PC-9 (cell line): ENCODE measurements at regions not wholly inside any gene's neighbourhood (a gene's known extent, or its start where the extent isn't known, plus 50 kb on each side); places are given as distances from the start of the nearest gene placed in this dataset.

Experiments
- BruUV-seq: library from RNA; stranded (reverse); fragments of 400-500 nt; replicated peaks from 2 replicates; lab custom pipeline; 2021; lab: Mats Ljungman, UMichigan
- CTCF ChIA-PET: fragments of 300-600 bp; sonication (Branson Sonifier 250); formaldehyde crosslinking; loops from one replicate; lab custom pipeline; 2022; ENCODE audit warnings: antibody characterized with exemption; lab: Charles Lee
- POLR2A ChIA-PET: fragments of 300-600 bp; sonication (Branson Sonifier 250); formaldehyde crosslinking; loops from one replicate; lab custom pipeline; 2022; ENCODE audit warnings: antibody characterized with exemption; ENCODE audit not compliant: unreplicated experiment; lab: Charles Lee
- DNase-seq, 2 experiments: peaks; one replicate each; pipeline versions ENCODE4 v3.0.0 to v3.0.0-alpha.2; 2015 to 2022; ENCODE audit warnings: mixed read lengths in 1 of 2
- H2AFZ ChIP-seq: fragments of 200-600 bp; sonication (generic); 2 replicates; pipeline ENCODE4 v1.8.1; 2017; ENCODE audit warnings: antibody characterized with exemption
- H3F3A ChIP-seq: fragments of 200-600 bp; sonication (generic); 2 replicates; pipeline ENCODE4 v1.8.1; 2017; ENCODE audit warnings: antibody characterized with exemption, mild to moderate bottlenecking, low read depth; ENCODE audit not compliant: insufficient read depth
- H3K27ac ChIP-seq: fragments of 200-600 bp; sonication (generic); 2 replicates; pipeline ENCODE4 v1.6.1; 2016; ENCODE audit warnings: mixed run types
- H3K27me3 ChIP-seq: fragments of 200-600 bp; sonication (generic); 2 replicates; pipeline ENCODE4 v1.6.1; 2016; ENCODE audit warnings: low read depth, mixed run types; ENCODE audit not compliant: insufficient read depth
- H3K36me3 ChIP-seq: fragments of 200-600 bp; sonication (generic); 2 replicates; pipeline ENCODE4 v1.6.1; 2016; ENCODE audit warnings: low read depth, mixed run types
- H3K4me1 ChIP-seq: fragments of 200-600 bp; sonication (generic); replicated peaks from 2 replicates; pipeline ENCODE4 v1.6.1; 2016; ENCODE audit warnings: mixed run types; ENCODE audit not compliant: insufficient read depth
- H3K4me2 ChIP-seq: fragments of 200-600 bp; sonication (generic); 2 replicates; pipeline ENCODE4 v1.6.1; 2017; ENCODE audit warnings: mixed run types
- H3K4me3 ChIP-seq: fragments of 200-600 bp; sonication (generic); 2 replicates; pipeline ENCODE4 v1.6.1; 2016; ENCODE audit warnings: mixed run types
- H3K79me2 ChIP-seq: fragments of 200-600 bp; sonication (generic); 2 replicates; pipeline ENCODE4 v1.6.1; 2017; ENCODE audit warnings: low read depth, mixed run types
- H3K9me2 ChIP-seq: fragments of 200-600 bp; sonication (generic); 2 replicates; pipeline ENCODE4 v1.8.1; 2017; ENCODE audit warnings: mild to moderate bottlenecking; ENCODE audit not compliant: insufficient read depth
- H3K9me3 ChIP-seq: fragments of 200-600 bp; sonication (generic); 2 replicates; pipeline ENCODE4 v1.8.1; 2016; ENCODE audit warnings: low read depth; ENCODE audit not compliant: insufficient read depth
- H4K20me1 ChIP-seq: fragments of 200-600 bp; sonication (generic); 2 replicates; pipeline ENCODE4 v1.8.1; 2017; ENCODE audit not compliant: insufficient read depth
- EZH2 ChIP-seq: fragments of 200-600 bp; sonication (generic); IDR thresholded peaks from 2 replicates; pipeline ENCODE4 v1.8.0; 2017; ENCODE audit warnings: antibody characterized with exemption, low read depth
- intact Hi-C: fragments of 100-400 bp; cut with micrococcal nuclease; formaldehyde crosslinking; loops from one replicate; pipeline ENCODE4 v1.10.0; 2022; ENCODE audit not compliant: unreplicated experiment
- TF ChIP-seq, protein P1 (sequence below): fragments of 200-600 bp; sonication (generic); conservative IDR thresholded peaks from 2 replicates; pipeline ENCODE4 v1.6.1; 2017; ENCODE audit warnings: mixed run types, antibody characterized with exemption, mild to moderate bottlenecking, moderate library complexity

DNA sequence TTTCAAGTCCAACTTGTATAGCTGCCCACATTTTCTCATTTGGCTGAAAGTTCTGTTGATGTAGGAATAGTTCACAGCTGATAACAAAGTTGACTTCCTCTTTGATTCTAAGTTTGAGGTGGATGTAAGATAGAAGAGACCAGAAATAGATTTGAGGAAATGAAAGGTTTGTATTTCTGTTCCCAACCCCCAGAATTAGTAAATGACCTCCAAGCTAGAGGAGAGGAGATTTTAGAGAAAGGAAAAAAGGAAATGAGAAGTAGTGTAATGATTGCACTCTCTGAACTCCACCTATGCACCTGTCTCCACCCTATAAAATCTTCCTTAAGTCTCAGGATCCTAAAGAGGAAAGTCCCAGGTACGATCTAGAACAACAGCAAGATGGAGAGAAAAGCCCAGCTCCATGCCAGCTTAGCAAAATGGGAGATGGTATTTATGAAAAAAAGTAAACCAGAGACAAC, 130.4 kb upstream of the POC5 start:
- Histone ChIP-seq H3K27ac (no peak overlapping the region), H3K4me3 (no peak overlapping the region), H3K9me2 (no peaks in the 10 kb centered on the region), H3K36me3 (no peaks in the 10 kb centered on the region), H3F3A (no peaks in the 10 kb centered on the region), H4K20me1 (no peaks in the 10 kb centered on the region), H3K27me3 (peaks cover 41% of the 10 kb centered on the region), H3K4me2 (no peak overlapping the region), H3K4me1 (no peaks in the 10 kb centered on the region), H3K79me2 (no peaks in the 10 kb centered on the region), H2AFZ (no peak overlapping the region), H3K9me3 (no peaks in the 10 kb centered on the region)
- no TSS peak for BruUV-seq
- intact Hi-C loops, result no loop called here
- CTCF ChIA-PET, result no interaction called here
- DNase-seq, result no peak
- no peak for TF ChIP-seq EZH2
- TF ChIP-seq, protein P1, sequence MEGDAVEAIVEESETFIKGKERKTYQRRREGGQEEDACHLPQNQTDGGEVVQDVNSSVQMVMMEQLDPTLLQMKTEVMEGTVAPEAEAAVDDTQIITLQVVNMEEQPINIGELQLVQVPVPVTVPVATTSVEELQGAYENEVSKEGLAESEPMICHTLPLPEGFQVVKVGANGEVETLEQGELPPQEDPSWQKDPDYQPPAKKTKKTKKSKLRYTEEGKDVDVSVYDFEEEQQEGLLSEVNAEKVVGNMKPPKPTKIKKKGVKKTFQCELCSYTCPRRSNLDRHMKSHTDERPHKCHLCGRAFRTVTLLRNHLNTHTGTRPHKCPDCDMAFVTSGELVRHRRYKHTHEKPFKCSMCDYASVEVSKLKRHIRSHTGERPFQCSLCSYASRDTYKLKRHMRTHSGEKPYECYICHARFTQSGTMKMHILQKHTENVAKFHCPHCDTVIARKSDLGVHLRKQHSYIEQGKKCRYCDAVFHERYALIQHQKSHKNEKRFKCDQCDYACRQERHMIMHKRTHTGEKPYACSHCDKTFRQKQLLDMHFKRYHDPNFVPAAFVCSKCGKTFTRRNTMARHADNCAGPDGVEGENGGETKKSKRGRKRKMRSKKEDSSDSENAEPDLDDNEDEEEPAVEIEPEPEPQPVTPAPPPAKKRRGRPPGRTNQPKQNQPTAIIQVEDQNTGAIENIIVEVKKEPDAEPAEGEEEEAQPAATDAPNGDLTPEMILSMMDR, result no peak
- POLR2A ChIA-PET, result no interaction called here

DNA sequence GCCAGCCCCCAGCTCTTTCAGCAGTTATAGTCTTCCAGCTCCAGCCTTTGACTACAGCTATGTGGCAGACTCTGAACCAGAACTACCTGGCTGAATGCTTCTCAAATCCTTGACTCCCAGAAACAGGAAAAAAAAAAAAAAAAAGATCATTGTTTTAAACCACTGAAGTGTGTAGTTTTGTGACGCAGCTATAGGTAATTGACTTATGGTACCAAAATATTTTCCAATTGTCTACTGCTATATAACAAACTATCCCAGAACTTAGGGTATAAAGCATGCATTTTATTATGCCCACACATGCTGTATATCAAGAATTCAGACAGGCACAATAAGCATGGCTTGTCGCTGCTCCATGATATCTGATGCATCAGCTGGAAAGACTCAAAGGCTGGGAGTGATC, 127.1 kb upstream of the POC5 start:
- no peak overlapping the region for H2AFZ ChIP-seq
- no peaks in the 10 kb centered on the region for H3K36me3 ChIP-seq
- H3K27me3 ChIP-seq, result peaks cover 31% of the 10 kb centered on the region; the same call in 1 of the 2 replicates
- H3K79me2 ChIP-seq, result no peaks in the 10 kb centered on the region
- H3K4me2 ChIP-seq, result no peak overlapping the region
- POLR2A ChIA-PET, result no interaction called here
- H4K20me1 ChIP-seq, result no peaks in the 10 kb centered on the region
- no peaks in the 10 kb centered on the region for H3K4me1 ChIP-seq
- no peak overlapping the region for H3K27ac ChIP-seq
- H3K9me3 ChIP-seq, result no peaks in the 10 kb centered on the region
- H3K9me2 ChIP-seq, result no peaks in the 10 kb centered on the region
- CTCF ChIA-PET, result no interaction called here
- no TSS peak for BruUV-seq
- no peak for TF ChIP-seq EZH2
- TF ChIP-seq, protein P1, result no peak
- H3K4me3 ChIP-seq, result no peak overlapping the region
- no peak for DNase-seq
- no peaks in the 10 kb centered on the region for H3F3A ChIP-seq
- intact Hi-C loops, result no loop called here

DNA sequence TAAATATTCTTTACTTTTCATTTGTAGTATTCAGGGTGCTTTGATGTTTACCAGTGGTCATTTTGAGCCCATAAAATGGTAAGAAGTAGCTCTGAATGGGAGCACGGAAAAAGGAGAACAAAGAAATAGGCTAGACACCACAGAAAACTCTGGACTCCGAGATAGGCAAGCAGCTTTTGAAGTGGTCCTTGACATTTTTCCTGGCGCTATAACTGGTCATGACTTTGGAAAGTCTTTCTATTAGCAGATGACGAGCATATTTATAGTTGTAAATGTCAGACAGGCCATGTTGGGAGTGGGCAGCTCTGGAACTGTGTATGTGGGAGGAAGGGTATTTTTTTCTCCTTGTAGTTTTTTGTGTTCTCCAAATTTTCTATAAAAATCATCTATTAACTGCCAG, 126.1 kb upstream of the POC5 start:
- Histone ChIP-seq H3K27me3 (peaks cover 30% of the 10 kb centered on the region; the same call in 1 of the 2 replicates), H3K4me3 (no peak overlapping the region), H3K36me3 (no peaks in the 10 kb centered on the region), H3K27ac (no peak overlapping the region), H3F3A (no peaks in the 10 kb centered on the region), H3K9me2 (0 out of 2 replicates have a peak, but pooled peaks cover 2% of the 10 kb centered on the region), H3K79me2 (no peaks in the 10 kb centered on the region), H2AFZ (no peak overlapping the region), H4K20me1 (no peaks in the 10 kb centered on the region), H3K9me3 (no peaks in the 10 kb centered on the region), H3K4me1 (no peaks in the 10 kb centered on the region), H3K4me2 (no peak overlapping the region)
- no peak for DNase-seq
- POLR2A ChIA-PET, result no interaction called here
- CTCF ChIA-PET, result no interaction called here
- intact Hi-C loops, result no loop called here
- BruUV-seq, result no TSS peak
- TF ChIP-seq EZH2, result no peak
- TF ChIP-seq, protein P1, result no peak
